ENCODE measurements at regions not wholly inside any gene's neighbourhood (a gene's known extent, or its start where the extent isn't known, plus 50 kb on each side); places are given as distances from the start of the nearest gene placed in this dataset.

GRCh38 chr2:172241222-172241621, 138.5 kb upstream of the DLX2 start:
- intact Hi-C loops (cut with micrococcal nuclease; ENCODE audit: unreplicated experiment), result no loop called here
- DNase-seq (ENCODE audit: low spot score), result no peak
- Histone ChIP-seq H3K9me3 (ENCODE audit: low read length) (no peaks in the 10 kb centered on the region), H2AFZ (ENCODE audit: low read length) (no peak overlapping the region), H3K4me2 (ENCODE audit: low read length) (no peak overlapping the region), H3K36me3 (ENCODE audit: insufficient read depth, low read length) (no peaks in the 10 kb centered on the region), H3K4me3 (ENCODE audit: low read depth, low read length, poor library complexity, severe bottlenecking) (no peak overlapping the region), H3K79me2 (ENCODE audit: insufficient read depth, low read depth, low read length) (no peaks in the 10 kb centered on the region), H4K20me1 (ENCODE audit: insufficient read depth, low read length) (no peaks in the 10 kb centered on the region), H3K27ac (ENCODE audit: low read depth, low read length, poor library complexity, severe bottlenecking) (no peak overlapping the region), H3K4me1 (ENCODE audit: insufficient read depth, low read length, poor library complexity, severe bottlenecking) (no peaks in the 10 kb centered on the region), H3K9me2 (ENCODE audit: insufficient read depth, low read length) (no peaks in the 10 kb centered on the region)
- CTCF ChIA-PET (ENCODE audit: unreplicated experiment), result no interaction called here
- POLR2A ChIA-PET, result no interaction called here
- BruUV-seq (replicated peaks), result no TSS peak
- TF ChIP-seq CTCF (conservative IDR thresholded peaks at IDR 0.05; ENCODE audit: low read length) (no peak), EZH2phosphoT487 (IDR thresholded peaks at IDR 0.05; ENCODE audit: borderline replicate concordance, low read depth, low read length) (no peak)

- Histone ChIP-seq H3K36me3 (ENCODE audit: insufficient read depth, low read length) (no peaks in the 10 kb centered on the region), H3K27ac (ENCODE audit: low read depth, low read length, poor library complexity, severe bottlenecking) (no peak overlapping the region), H2AFZ (ENCODE audit: low read length) (no peak overlapping the region), H4K20me1 (ENCODE audit: insufficient read depth, low read length) (no peaks in the 10 kb centered on the region), H3K4me2 (ENCODE audit: low read length) (no peak overlapping the region), H3K9me2 (ENCODE audit: insufficient read depth, low read length) (no peaks in the 10 kb centered on the region), H3K4me1 (ENCODE audit: insufficient read depth, low read length, poor library complexity, severe bottlenecking) (no peaks in the 10 kb centered on the region), H3K9me3 (ENCODE audit: low read length) (no peaks in the 10 kb centered on the region), H3K79me2 (ENCODE audit: insufficient read depth, low read depth, low read length) (no peaks in the 10 kb centered on the region), H3K4me3 (ENCODE audit: low read depth, low read length, poor library complexity, severe bottlenecking) (no peak overlapping the region)
- intact Hi-C loops (cut with micrococcal nuclease; ENCODE audit: unreplicated experiment), result no loop called here
- BruUV-seq (replicated peaks), result no TSS peak
- POLR2A ChIA-PET, result interaction anchor here (0.6 kb wide), 1 partner anchor 694 kb away, joined by 7 read pairs; no protein-coding TSS in a partner anchor
- CTCF ChIA-PET (ENCODE audit: unreplicated experiment), result no interaction called here
- DNase-seq (ENCODE audit: low spot score), result no peak
- TF ChIP-seq EZH2phosphoT487 (IDR thresholded peaks at IDR 0.05; ENCODE audit: borderline replicate concordance, low read depth, low read length), result no peak
- no peak for TF ChIP-seq CTCF (conservative IDR thresholded peaks at IDR 0.05; ENCODE audit: low read length)
Measured at GRCh38 chr2:172242471-172242870, 139.8 kb upstream of the DLX2 start.

GRCh38 chr2:172242961-172243360, 140.3 kb upstream of the DLX2 start:
- H3K4me3 ChIP-seq (ENCODE audit: low read depth, low read length, poor library complexity, severe bottlenecking), result no peak overlapping the region
- H3K9me2 ChIP-seq (ENCODE audit: insufficient read depth, low read length), result no peaks in the 10 kb centered on the region
- TF ChIP-seq CTCF (conservative IDR thresholded peaks at IDR 0.05; ENCODE audit: low read length) (no peak), EZH2phosphoT487 (IDR thresholded peaks at IDR 0.05; ENCODE audit: borderline replicate concordance, low read depth, low read length) (no peak)
- no peak for DNase-seq (ENCODE audit: low spot score)
- no peaks in the 10 kb centered on the region for H3K4me1 ChIP-seq (ENCODE audit: insufficient read depth, low read length, poor library complexity, severe bottlenecking)
- H2AFZ ChIP-seq (ENCODE audit: low read length), result no peak overlapping the region
- intact Hi-C loops (cut with micrococcal nuclease; ENCODE audit: unreplicated experiment), result no loop called here
- no peaks in the 10 kb centered on the region for H4K20me1 ChIP-seq (ENCODE audit: insufficient read depth, low read length)
- H3K79me2 ChIP-seq (ENCODE audit: insufficient read depth, low read depth, low read length), result no peaks in the 10 kb centered on the region
- POLR2A ChIA-PET, result interaction anchor here (0.6 kb wide), 2 partner anchors 15 to 695 kb away, joined by 3 to 7 read pairs; no protein-coding TSS in a partner anchor
- H3K36me3 ChIP-seq (ENCODE audit: insufficient read depth, low read length), result no peaks in the 10 kb centered on the region
- no peaks in the 10 kb centered on the region for H3K9me3 ChIP-seq (ENCODE audit: low read length)
- CTCF ChIA-PET (ENCODE audit: unreplicated experiment), result no interaction called here
- no peak overlapping the region for H3K27ac ChIP-seq (ENCODE audit: low read depth, low read length, poor library complexity, severe bottlenecking)
- no TSS peak for BruUV-seq (replicated peaks)
- H3K4me2 ChIP-seq (ENCODE audit: low read length), result no peak overlapping the region
